ENCODE measurements at regions not wholly inside any gene's neighbourhood (a gene's known extent, or its start where the extent isn't known, plus 50 kb on each side); places are given as distances from the start of the nearest gene placed in this dataset.

DNA sequence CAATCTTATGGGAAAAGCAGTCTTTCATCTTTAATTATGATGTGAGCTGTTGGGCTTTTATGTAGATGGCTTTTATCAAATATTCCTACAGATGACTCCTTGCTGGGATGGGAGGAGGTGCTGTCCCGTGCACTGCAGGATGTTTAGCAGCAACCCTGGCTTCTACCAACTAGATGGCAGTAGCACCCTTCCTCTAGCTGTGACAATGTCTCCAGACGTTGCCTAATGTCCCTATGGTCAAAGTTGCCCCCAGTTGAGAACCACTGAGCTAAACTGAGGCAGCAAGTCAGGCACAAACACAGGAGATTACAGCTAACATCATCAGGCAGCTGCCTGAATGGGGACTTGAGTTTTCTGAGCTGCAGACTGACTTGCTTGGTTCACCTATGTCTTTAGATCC lies 401.9 kb upstream of the PDE4D start:
- H2BK120ac ChIP-seq (ENCODE audit: low read depth, low read length): no peak overlapping the region
- no peak overlapping the region for H3K14ac ChIP-seq (ENCODE audit: low read length in 2 of 2)
- H2BK5ac ChIP-seq (ENCODE audit: low read depth, low read length, poor library complexity, severe bottlenecking): no peak overlapping the region
- no peak overlapping the region for H3K4ac ChIP-seq (ENCODE audit: low read depth in 1 of 2, low read length in 2 of 2)
- H3K4me1 ChIP-seq (ENCODE audit: control insufficient read depth, insufficient read depth, low read depth, low read length): no peaks in the 10 kb centered on the region
- no peak overlapping the region for H3K27ac ChIP-seq (ENCODE audit: low read length, poor library complexity, severe bottlenecking)
- H3K9me3 ChIP-seq (ENCODE audit: control insufficient read depth, low read length): no peaks in the 10 kb centered on the region
- H3K79me1 ChIP-seq (replicated peaks; ENCODE audit: low read length, poor library complexity, severe bottlenecking): no peaks in the 10 kb centered on the region
- no peak overlapping the region for H4K8ac ChIP-seq (ENCODE audit: low read length)
- 5% methylated on average over 2 of the region's 2 CpGs for WGBS
- no peak overlapping the region for H3K4me2 ChIP-seq (ENCODE audit: low read length, poor library complexity, severe bottlenecking)
- no peak overlapping the region for H2BK15ac ChIP-seq (ENCODE audit: low read depth, poor library complexity, severe bottlenecking)
- no peak overlapping the region for H3K23ac ChIP-seq (ENCODE audit: low read length in 2 of 2)
- no peak overlapping the region for H2AFZ ChIP-seq (ENCODE audit: low read depth, low read length)
- peak; percentile 39 for DNase-seq
- H3K18ac ChIP-seq (ENCODE audit: low read depth in 1 of 2, low read length in 2 of 2): no peak overlapping the region
- no peak overlapping the region for H4K91ac ChIP-seq (ENCODE audit: low read length)
- no peak overlapping the region for H3K4me3 ChIP-seq (ENCODE audit: insufficient read depth in 1 of 2, low read depth in 1 of 2, low read length in 2 of 2)
- H3K9ac ChIP-seq (ENCODE audit: low read length): no peak overlapping the region
- H2AK5ac ChIP-seq (ENCODE audit: low read length, severe bottlenecking): no peak overlapping the region
- no peaks in the 10 kb centered on the region for H3K36me3 ChIP-seq (ENCODE audit: control insufficient read depth in 1 of 2, insufficient read depth in 2 of 2, low read depth in 1 of 2, low read length in 2 of 2)
- no peak overlapping the region for H2BK12ac ChIP-seq (ENCODE audit: low read length in 2 of 2)
- no peaks in the 10 kb centered on the region for H3K27me3 ChIP-seq (ENCODE audit: control insufficient read depth in 1 of 2, insufficient read depth in 1 of 2, low read length in 2 of 2)

DNA sequence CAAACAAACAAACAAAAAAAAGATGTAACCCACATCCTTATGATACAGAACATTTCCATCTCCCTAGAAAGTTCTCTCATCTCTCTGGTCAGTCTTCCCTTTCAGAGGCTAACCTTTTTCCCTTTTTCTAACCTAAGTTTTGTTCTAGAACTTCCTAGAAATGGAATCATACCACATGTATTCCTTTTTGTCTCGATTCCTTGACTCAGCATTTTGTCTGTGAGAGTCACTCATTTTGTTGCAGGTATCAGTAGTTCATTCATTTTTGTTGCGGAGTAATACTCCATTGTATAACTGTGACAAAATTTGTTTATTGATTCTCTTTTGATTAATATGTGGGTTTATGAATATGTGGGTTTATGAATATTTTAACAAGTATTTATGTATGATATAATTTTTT lies 400.0 kb upstream of the PDE4D start:
- no peak overlapping the region for H2AK5ac ChIP-seq (ENCODE audit: low read length, severe bottlenecking)
- no peak overlapping the region for H3K14ac ChIP-seq (ENCODE audit: low read length in 2 of 2)
- no peak overlapping the region for H3K23ac ChIP-seq (ENCODE audit: low read length in 2 of 2)
- H2BK120ac ChIP-seq (ENCODE audit: low read depth, low read length): no peak overlapping the region
- no peak overlapping the region for H2AFZ ChIP-seq (ENCODE audit: low read depth, low read length)
- no peak overlapping the region for H4K91ac ChIP-seq (ENCODE audit: low read length)
- H3K9ac ChIP-seq (ENCODE audit: low read length): no peak overlapping the region
- no peak overlapping the region for H2BK12ac ChIP-seq (ENCODE audit: low read length in 2 of 2)
- H3K79me1 ChIP-seq (replicated peaks; ENCODE audit: low read length, poor library complexity, severe bottlenecking): no peaks in the 10 kb centered on the region
- DNase-seq: no peak
- peaks cover 0 to 3% of the 10 kb centered on the region in 2 experiments for H3K27me3 ChIP-seq (ENCODE audit: control insufficient read depth in 1 of 2, insufficient read depth in 1 of 2, low read length in 2 of 2)
- no peak overlapping the region for H3K18ac ChIP-seq (ENCODE audit: low read depth in 1 of 2, low read length in 2 of 2)
- no peak overlapping the region for H4K8ac ChIP-seq (ENCODE audit: low read length)
- no peak overlapping the region for H3K4me2 ChIP-seq (ENCODE audit: low read length, poor library complexity, severe bottlenecking)
- no peak overlapping the region for H3K4me3 ChIP-seq (ENCODE audit: insufficient read depth in 1 of 2, low read depth in 1 of 2, low read length in 2 of 2)
- H3K9me3 ChIP-seq (ENCODE audit: control insufficient read depth, low read length): no peaks in the 10 kb centered on the region
- no peak overlapping the region for H2BK15ac ChIP-seq (ENCODE audit: low read depth, poor library complexity, severe bottlenecking)
- no peak overlapping the region for H3K4ac ChIP-seq (ENCODE audit: low read depth in 1 of 2, low read length in 2 of 2)
- no peaks in the 10 kb centered on the region for H3K36me3 ChIP-seq (ENCODE audit: control insufficient read depth in 1 of 2, insufficient read depth in 2 of 2, low read depth in 1 of 2, low read length in 2 of 2)
- WGBS: 86% methylated on average over 2 of the region's 2 CpGs
- no peaks in the 10 kb centered on the region for H3K4me1 ChIP-seq (ENCODE audit: control insufficient read depth, insufficient read depth, low read depth, low read length)
- no peak overlapping the region for H2BK5ac ChIP-seq (ENCODE audit: low read depth, low read length, poor library complexity, severe bottlenecking)
- no peak overlapping the region for H3K27ac ChIP-seq (ENCODE audit: low read length, poor library complexity, severe bottlenecking)

DNA sequence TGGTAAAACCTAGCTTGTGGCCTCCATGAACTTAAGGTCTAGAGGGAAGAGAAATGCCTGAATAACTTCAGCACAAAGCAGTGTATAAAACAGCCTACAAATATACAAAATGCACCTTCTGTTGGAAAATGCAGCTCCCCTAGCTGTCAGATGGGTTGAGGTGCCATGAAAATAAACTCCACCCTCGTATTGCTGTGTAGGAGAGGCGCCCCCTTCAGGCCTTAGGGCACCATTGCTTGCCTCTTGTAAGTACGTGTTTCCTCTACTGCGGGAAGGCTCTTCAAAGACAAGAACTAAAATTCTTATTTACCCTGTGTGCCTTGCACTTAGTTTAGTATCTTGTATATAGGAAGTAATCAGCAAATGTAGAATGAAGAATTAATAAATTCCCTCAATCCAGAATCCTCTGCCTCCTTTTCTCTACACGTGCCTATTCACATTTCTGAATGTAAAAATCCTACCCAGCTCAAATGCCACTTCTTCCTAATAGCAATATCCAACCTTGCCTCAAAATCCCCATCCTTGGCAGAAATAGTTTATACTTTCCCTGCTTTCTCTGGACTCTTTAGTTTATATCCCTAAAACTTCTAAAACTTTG lies 393.7 kb upstream of the PDE4D start:
- no peak overlapping the region for H2BK120ac ChIP-seq (ENCODE audit: low read depth, low read length)
- H2BK15ac ChIP-seq (ENCODE audit: low read depth, poor library complexity, severe bottlenecking): no peak overlapping the region
- no peak overlapping the region for H4K91ac ChIP-seq (ENCODE audit: low read length)
- WGBS: 7% methylated on average over 4 of the region's 5 CpGs
- H2AK5ac ChIP-seq (ENCODE audit: low read length, severe bottlenecking): no peak overlapping the region
- no peak overlapping the region for H3K18ac ChIP-seq (ENCODE audit: low read depth in 1 of 2, low read length in 2 of 2)
- H2BK5ac ChIP-seq (ENCODE audit: low read depth, low read length, poor library complexity, severe bottlenecking): no peak overlapping the region
- no peaks in the 10 kb centered on the region for H3K9me3 ChIP-seq (ENCODE audit: control insufficient read depth, low read length)
- H4K8ac ChIP-seq (ENCODE audit: low read length): no peak overlapping the region
- no peaks in the 10 kb centered on the region for H3K4me1 ChIP-seq (ENCODE audit: control insufficient read depth, insufficient read depth, low read depth, low read length)
- no peak overlapping the region for H3K14ac ChIP-seq (ENCODE audit: low read length in 2 of 2)
- DNase-seq: peak; percentile 47
- H3K4ac ChIP-seq (ENCODE audit: low read depth in 1 of 2, low read length in 2 of 2): no peak overlapping the region
- no peak overlapping the region for H3K4me2 ChIP-seq (ENCODE audit: low read length, poor library complexity, severe bottlenecking)
- no peak overlapping the region for H3K4me3 ChIP-seq (ENCODE audit: insufficient read depth in 1 of 2, low read depth in 1 of 2, low read length in 2 of 2)
- H3K23ac ChIP-seq (ENCODE audit: low read length in 2 of 2): no peak overlapping the region
- no peak overlapping the region for H3K9ac ChIP-seq (ENCODE audit: low read length)
- H3K36me3 ChIP-seq (ENCODE audit: control insufficient read depth in 1 of 2, insufficient read depth in 2 of 2, low read depth in 1 of 2, low read length in 2 of 2): no peaks in the 10 kb centered on the region
- no peak overlapping the region for H3K27ac ChIP-seq (ENCODE audit: low read length, poor library complexity, severe bottlenecking)
- H3K27me3 ChIP-seq (ENCODE audit: control insufficient read depth in 1 of 2, insufficient read depth in 1 of 2, low read length in 2 of 2): peaks cover 0 to 3% of the 10 kb centered on the region in 2 experiments
- no peak overlapping the region for H2AFZ ChIP-seq (ENCODE audit: low read depth, low read length)
- no peak overlapping the region for H2BK12ac ChIP-seq (ENCODE audit: low read length in 2 of 2)
- no peaks in the 10 kb centered on the region for H3K79me1 ChIP-seq (replicated peaks; ENCODE audit: low read length, poor library complexity, severe bottlenecking)

DNA sequence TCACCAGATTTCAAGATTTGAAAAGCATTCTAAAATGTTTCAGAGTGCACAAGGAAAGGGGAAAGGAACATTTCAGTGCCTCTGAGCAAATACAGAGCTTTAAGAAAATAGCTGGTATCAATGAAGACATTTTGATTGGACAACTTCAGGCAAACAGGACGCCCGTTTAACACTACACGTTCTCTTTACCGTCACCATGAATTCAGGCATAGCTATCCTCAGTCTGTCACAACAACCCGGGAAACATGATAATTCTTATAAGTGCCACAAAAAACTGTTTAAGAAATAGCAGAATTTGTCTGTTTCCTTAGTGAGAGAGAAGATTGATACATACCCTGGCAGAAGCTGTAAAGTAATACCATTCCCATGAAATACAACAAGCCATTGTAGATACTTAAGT lies 392.4 kb upstream of the PDE4D start:
- Histone ChIP-seq H3K9ac (ENCODE audit: low read length) (no peak overlapping the region), H2BK15ac (ENCODE audit: low read depth, poor library complexity, severe bottlenecking) (no peak overlapping the region), H3K79me1 (replicated peaks; ENCODE audit: low read length, poor library complexity, severe bottlenecking) (no peaks in the 10 kb centered on the region), H3K14ac (ENCODE audit: low read length in 2 of 2) (no peak overlapping the region), H3K27ac (ENCODE audit: low read length, poor library complexity, severe bottlenecking) (no peak overlapping the region), H3K18ac (ENCODE audit: low read depth in 1 of 2, low read length in 2 of 2) (no peak overlapping the region), H3K9me3 (ENCODE audit: control insufficient read depth, low read length) (no peaks in the 10 kb centered on the region), H2AFZ (ENCODE audit: low read depth, low read length) (no peak overlapping the region), H4K8ac (ENCODE audit: low read length) (no peak overlapping the region), H3K4me1 (ENCODE audit: control insufficient read depth, insufficient read depth, low read depth, low read length) (peaks cover 3% of the 10 kb centered on the region), H2BK5ac (ENCODE audit: low read depth, low read length, poor library complexity, severe bottlenecking) (no peak overlapping the region), H3K36me3 (ENCODE audit: control insufficient read depth in 1 of 2, insufficient read depth in 2 of 2, low read depth in 1 of 2, low read length in 2 of 2) (no peaks in the 10 kb centered on the region), H4K91ac (ENCODE audit: low read length) (no peak overlapping the region), H2BK12ac (ENCODE audit: low read length in 2 of 2) (no peak overlapping the region), H2AK5ac (ENCODE audit: low read length, severe bottlenecking) (no peak overlapping the region), H2BK120ac (ENCODE audit: low read depth, low read length) (no peak overlapping the region), H3K4ac (ENCODE audit: low read depth in 1 of 2, low read length in 2 of 2) (no peak overlapping the region), H3K4me2 (ENCODE audit: low read length, poor library complexity, severe bottlenecking) (no peak overlapping the region), H3K4me3 (ENCODE audit: insufficient read depth in 1 of 2, low read depth in 1 of 2, low read length in 2 of 2) (no peak overlapping the region), H3K27me3 (ENCODE audit: control insufficient read depth in 1 of 2, insufficient read depth in 1 of 2, low read length in 2 of 2) (peaks cover 0 to 3% of the 10 kb centered on the region in 2 experiments), H3K23ac (ENCODE audit: low read length in 2 of 2) (no peak overlapping the region)
- DNase-seq: no peak
- 86% methylated on average over 4 of the region's 5 CpGs for WGBS
